Spleen (tissue), 7 donors: ENCODE measurements at regions not wholly inside any gene's neighbourhood (a gene's known extent, or its start where the extent isn't known, plus 50 kb on each side); places are given as distances from the start of the nearest gene placed in this dataset.

Source experiments
- POLR2AphosphoS5 ChIP-seq, 3 donors: sonication (generic); formaldehyde crosslinking; IDR thresholded peaks; one replicate each; pipeline ENCODE4 v1.5.1; 2017; ENCODE audit warnings: antibody characterized with exemption in 3 of 3
- TF ChIP-seq, protein P1 (sequence below), 11 experiments: fragments of 200-600 bp in 7 of 11; fragments of 450-650 bp in 4 of 11; sonication (generic) in 4 of 11; IDR thresholded peaks in 8 of 11; conservative IDR thresholded peaks in 3 of 11; 1 replicate in 7 of 11; 2 replicates in 4 of 11; pipeline versions ENCODE4 v1.4.0 to v1.8.0; 2016 to 2021; ENCODE audit warnings: antibody characterized with exemption in 11 of 11, inconsistent platforms in 4 of 11, mild to moderate bottlenecking in 1 of 11
- donor health status: DM: no; HTN: no; CAD: no; lungs with moderate emphysema.
- donor health status: DM: no; HTN: no; CAD: no.
- donor health status: DM: no; HTN: no; CAD: no.

DNA sequence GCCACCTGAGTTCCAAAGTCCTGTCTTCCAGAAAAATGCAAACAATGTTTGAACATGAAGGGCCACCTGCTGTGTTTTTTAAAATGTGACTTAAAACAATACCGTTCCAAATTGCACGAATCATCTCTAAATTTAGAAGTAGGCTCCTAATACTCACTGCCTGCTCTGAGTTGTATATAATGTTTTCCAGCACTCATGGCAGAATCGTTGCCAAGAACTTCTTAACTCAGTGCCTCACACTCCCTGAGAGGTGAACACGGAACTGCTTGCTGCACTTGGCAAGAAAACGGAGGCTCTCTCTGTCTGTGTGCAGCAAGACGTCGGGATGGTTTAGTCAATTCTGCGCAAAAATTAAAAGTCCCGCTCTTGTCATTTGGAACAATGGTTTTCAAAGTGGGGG, 757.3 kb upstream of the AUTS2 start:
- TF ChIP-seq POLR2AphosphoS5 (IDR thresholded peaks at IDR 0.05): no peak
- TF ChIP-seq, protein P1, sequence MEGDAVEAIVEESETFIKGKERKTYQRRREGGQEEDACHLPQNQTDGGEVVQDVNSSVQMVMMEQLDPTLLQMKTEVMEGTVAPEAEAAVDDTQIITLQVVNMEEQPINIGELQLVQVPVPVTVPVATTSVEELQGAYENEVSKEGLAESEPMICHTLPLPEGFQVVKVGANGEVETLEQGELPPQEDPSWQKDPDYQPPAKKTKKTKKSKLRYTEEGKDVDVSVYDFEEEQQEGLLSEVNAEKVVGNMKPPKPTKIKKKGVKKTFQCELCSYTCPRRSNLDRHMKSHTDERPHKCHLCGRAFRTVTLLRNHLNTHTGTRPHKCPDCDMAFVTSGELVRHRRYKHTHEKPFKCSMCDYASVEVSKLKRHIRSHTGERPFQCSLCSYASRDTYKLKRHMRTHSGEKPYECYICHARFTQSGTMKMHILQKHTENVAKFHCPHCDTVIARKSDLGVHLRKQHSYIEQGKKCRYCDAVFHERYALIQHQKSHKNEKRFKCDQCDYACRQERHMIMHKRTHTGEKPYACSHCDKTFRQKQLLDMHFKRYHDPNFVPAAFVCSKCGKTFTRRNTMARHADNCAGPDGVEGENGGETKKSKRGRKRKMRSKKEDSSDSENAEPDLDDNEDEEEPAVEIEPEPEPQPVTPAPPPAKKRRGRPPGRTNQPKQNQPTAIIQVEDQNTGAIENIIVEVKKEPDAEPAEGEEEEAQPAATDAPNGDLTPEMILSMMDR (IDR thresholded peaks at IDR 0.05 in 8 of 11, conservative IDR thresholded peaks at IDR 0.05 in 3 of 11): no peak
